Mesothelial cell of epicardium (in vitro differentiated cells): ENCODE measurements at regions not wholly inside any gene's neighbourhood (a gene's known extent, or its start where the extent isn't known, plus 50 kb on each side); places are given as distances from the start of the nearest gene placed in this dataset.
"Not testable (repeated sequence)": the region's sequence is repeated elsewhere in the genome, so short reads cannot be mapped to it uniquely, and the experiment has no call there.

ENCODE experiments used
- DNase-seq, 2 experiments: peaks; one replicate each; pipeline ENCODE4 v3.0.0; 2021; ENCODE audit warnings: low spot score in 2 of 2; ENCODE audit not compliant: unreplicated experiment in 2 of 2
- H3K27ac Mint-ChIP-seq: 2 replicates; pipeline ENCODE4 v1.8.0; 2021; ENCODE audit warnings: mixed read lengths
- H3K27me3 Mint-ChIP-seq: 2 replicates; pipeline ENCODE4 v1.8.0; 2021; ENCODE audit warnings: low read depth, mixed read lengths
- H3K36me3 Mint-ChIP-seq: 2 replicates; pipeline ENCODE4 v1.8.0; 2021; ENCODE audit warnings: mixed read lengths
- H3K4me1 Mint-ChIP-seq: 2 replicates; pipeline ENCODE4 v1.8.0; 2021; ENCODE audit warnings: mixed read lengths
- H3K4me3 Mint-ChIP-seq: 2 replicates; pipeline ENCODE4 v1.8.0; 2021; ENCODE audit warnings: mild to moderate bottlenecking, moderate library complexity, mixed read lengths
- H3K9me3 Mint-ChIP-seq: 2 replicates; pipeline ENCODE4 v1.8.0; 2021; ENCODE audit warnings: mixed read lengths
- TF ChIP-seq, protein P1 (sequence below): fragments of 200-600 bp; sonication (generic); IDR thresholded peaks from one replicate; pipeline ENCODE4 v1.5.0; 2021; ENCODE audit warnings: antibody characterized with exemption; ENCODE audit not compliant: unreplicated experiment

DNA sequence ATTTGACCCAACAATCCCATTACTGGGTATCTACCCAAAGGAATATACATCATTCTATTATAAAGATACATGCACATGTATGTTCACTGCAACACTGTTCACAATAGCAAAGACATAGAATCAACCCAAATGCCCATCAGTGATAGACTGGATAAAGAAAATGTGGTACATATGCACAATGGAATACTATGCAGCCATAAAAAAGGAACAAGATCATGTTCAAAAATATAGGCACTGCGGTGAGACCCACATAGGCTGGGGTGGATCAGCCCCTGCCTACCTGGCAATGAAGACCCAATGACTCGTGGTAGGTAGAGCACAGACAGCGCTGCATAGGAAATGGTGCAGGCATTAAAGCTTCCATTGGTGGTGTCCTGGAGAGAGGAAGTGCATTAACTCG lies 88.6 kb upstream of the NFIL3 start:
- H3K27ac Mint-ChIP-seq, DNase-seq, H3K36me3 Mint-ChIP-seq, H3K4me3 Mint-ChIP-seq, H3K27me3 Mint-ChIP-seq: not testable (repeated sequence)
- Mint-ChIP-seq H3K4me1 (peaks cover 15% of the 10 kb centered on the region), H3K9me3 (peaks cover 18% of the 10 kb centered on the region)

DNA sequence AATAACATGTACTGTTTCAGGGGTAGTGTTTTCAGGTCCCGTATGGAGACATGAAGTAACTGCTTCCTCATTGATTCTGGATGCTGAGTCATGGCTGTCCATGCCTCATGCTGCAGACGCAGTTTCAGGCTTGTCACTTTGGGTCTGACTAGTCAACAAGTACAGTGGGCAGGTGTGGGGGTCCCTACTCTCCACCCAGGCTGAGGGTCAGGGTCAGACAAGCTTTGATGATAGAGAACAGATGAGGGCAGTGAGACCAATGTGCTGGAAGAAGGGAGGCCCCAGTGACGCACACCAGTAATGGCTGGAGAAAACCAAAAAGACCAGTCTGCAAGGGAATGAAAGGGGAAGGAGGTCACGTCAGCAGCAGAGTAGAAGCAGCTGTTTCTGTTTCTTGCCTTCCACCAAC lies 80.0 kb upstream of the NFIL3 start:
- H3K4me3 Mint-ChIP-seq = no peak overlapping the region
- no peak for DNase-seq
- H3K4me1 Mint-ChIP-seq = peaks cover 8% of the 10 kb centered on the region
- TF ChIP-seq, protein P1, sequence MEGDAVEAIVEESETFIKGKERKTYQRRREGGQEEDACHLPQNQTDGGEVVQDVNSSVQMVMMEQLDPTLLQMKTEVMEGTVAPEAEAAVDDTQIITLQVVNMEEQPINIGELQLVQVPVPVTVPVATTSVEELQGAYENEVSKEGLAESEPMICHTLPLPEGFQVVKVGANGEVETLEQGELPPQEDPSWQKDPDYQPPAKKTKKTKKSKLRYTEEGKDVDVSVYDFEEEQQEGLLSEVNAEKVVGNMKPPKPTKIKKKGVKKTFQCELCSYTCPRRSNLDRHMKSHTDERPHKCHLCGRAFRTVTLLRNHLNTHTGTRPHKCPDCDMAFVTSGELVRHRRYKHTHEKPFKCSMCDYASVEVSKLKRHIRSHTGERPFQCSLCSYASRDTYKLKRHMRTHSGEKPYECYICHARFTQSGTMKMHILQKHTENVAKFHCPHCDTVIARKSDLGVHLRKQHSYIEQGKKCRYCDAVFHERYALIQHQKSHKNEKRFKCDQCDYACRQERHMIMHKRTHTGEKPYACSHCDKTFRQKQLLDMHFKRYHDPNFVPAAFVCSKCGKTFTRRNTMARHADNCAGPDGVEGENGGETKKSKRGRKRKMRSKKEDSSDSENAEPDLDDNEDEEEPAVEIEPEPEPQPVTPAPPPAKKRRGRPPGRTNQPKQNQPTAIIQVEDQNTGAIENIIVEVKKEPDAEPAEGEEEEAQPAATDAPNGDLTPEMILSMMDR = no peak
- no peaks in the 10 kb centered on the region for H3K27me3 Mint-ChIP-seq
- no peaks in the 10 kb centered on the region for H3K9me3 Mint-ChIP-seq
- H3K27ac Mint-ChIP-seq = no peak overlapping the region
- no peaks in the 10 kb centered on the region for H3K36me3 Mint-ChIP-seq

DNA sequence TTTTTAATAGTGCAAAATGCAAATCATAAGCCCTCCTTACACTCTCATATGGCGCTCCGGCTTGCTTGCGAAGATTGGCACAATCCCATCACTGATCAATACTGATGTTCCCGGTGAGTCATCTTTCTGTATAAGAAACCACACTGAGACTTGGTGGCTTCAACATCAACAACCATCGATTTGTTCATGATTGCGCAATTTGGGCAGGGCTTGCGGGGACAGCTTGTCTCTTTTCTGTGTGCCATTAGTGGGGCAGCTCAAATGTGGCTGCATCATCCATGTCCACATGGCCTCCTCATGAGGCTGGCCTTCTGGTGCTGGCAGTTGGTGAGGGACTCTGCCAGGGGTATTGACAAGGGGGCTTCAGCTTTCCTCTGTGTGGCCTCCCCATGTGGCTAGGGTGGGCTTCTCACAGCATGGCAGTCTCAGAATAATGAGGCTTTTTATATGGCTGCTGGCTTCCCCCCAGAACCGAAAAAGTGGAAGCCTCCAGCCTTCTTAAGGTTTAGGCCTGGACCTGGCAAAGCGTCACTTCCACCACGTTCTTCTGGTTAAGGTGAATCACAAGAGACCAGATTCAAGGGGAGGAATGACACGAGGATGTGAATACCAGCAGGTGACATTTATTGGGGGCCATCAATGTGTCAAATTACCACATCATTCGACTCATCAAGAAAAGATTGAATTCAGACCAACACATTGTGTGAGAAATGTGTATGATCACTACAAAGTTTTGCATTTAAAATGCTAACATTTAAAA lies 79.5 kb upstream of the NFIL3 start:
- H3K27me3 Mint-ChIP-seq = no peaks in the 10 kb centered on the region
- H3K36me3 Mint-ChIP-seq = no peaks in the 10 kb centered on the region
- no peak overlapping the region for H3K4me3 Mint-ChIP-seq
- DNase-seq = no peak
- no peak overlapping the region for H3K27ac Mint-ChIP-seq
- no peaks in the 10 kb centered on the region for H3K9me3 Mint-ChIP-seq
- TF ChIP-seq, protein P1 = no peak
- peaks cover 7% of the 10 kb centered on the region for H3K4me1 Mint-ChIP-seq

DNA sequence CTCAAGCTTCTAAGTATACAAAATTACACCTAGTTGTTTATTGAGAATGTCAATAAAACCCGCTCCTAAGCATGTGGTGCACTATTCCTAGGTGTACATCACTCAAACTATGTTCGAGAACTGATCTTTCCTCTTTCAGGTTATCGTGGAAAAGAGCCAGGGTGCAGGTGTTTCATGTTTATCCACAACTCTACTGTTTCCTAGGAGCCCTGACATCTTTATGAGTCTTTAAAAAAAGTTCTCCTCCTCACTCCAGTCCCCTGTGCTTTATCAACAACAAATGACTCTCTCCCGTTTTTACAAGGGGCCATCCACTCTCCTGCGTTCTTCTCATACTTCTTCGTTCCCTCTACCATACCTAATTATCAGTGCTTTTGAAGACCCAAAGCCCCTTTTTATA lies 78.8 kb upstream of the NFIL3 start:
- no peak for DNase-seq
- peaks cover 11% of the 10 kb centered on the region for H3K4me1 Mint-ChIP-seq
- no peak overlapping the region for H3K27ac Mint-ChIP-seq
- H3K36me3 Mint-ChIP-seq = no peaks in the 10 kb centered on the region
- TF ChIP-seq, protein P1 = no peak
- H3K27me3 Mint-ChIP-seq = no peaks in the 10 kb centered on the region
- H3K4me3 Mint-ChIP-seq = no peak overlapping the region
- H3K9me3 Mint-ChIP-seq = no peaks in the 10 kb centered on the region

DNA sequence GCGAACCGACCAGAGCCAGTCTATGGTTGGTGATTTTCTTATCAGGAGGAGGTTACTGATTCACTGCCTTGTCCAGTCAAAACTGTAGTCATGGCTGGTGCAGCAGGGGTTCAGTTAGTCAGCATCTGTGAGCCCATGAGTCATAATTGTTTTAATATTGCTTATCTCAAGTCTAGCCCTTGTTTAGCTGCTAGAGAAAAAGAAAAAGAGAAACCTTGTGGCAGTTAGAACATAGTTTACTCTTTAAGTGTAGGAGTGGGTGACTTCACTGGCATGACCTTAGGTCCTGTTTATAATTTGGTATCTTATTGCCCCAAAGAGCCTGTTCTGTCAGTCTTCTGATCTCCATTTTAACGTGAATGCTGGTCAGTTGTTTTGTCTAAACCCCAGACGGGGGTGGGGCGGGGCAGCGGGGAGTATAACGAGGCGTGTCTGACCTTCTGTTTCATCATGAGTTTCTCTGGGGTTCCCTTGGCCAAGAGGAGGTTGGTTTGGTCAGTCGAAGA lies 76.9 kb upstream of the NFIL3 start:
- H3K4me3 Mint-ChIP-seq = no peak overlapping the region
- TF ChIP-seq, protein P1 = no peak
- H3K27ac Mint-ChIP-seq = no peak overlapping the region

DNA sequence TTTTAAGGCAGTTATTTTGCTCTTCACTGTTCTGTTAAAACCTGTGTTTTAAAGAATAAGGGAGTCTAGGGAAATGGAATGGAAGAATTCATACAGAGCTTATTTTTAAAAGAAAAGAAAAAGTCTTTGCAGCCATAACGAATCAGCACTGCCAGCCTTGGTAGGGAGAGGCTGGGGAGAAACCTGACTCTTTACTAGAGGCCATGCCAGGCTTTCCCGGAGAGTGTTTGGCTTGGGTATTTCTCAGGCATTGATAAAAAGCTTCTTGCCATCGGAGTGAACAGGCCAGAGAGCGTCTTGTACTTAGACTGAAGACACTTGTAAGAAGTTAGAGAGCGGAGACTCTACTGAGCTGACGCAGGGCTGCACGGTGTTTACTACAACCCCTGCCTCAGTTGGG lies 72.7 kb upstream of the NFIL3 start:
- TF ChIP-seq, protein P1 = no peak
- peaks cover 5% of the 10 kb centered on the region for H3K9me3 Mint-ChIP-seq
- DNase-seq = no peak
- peak overlapping the region; percentile 94 for H3K27ac Mint-ChIP-seq
- H3K36me3 Mint-ChIP-seq = no peaks in the 10 kb centered on the region
- H3K4me1 Mint-ChIP-seq = peaks cover 31% of the 10 kb centered on the region
- no peaks in the 10 kb centered on the region for H3K27me3 Mint-ChIP-seq
- H3K4me3 Mint-ChIP-seq = no peak overlapping the region

More for the DNA sequence above, 76.9 kb upstream of the NFIL3 start:
- Mint-ChIP-seq H3K9me3 (no peaks in the 10 kb centered on the region), H3K27me3 (no peaks in the 10 kb centered on the region), H3K4me1 (peaks cover 27% of the 10 kb centered on the region), H3K36me3 (no peaks in the 10 kb centered on the region)
- DNase-seq = no peak
